HG02623 (cell line): ENCODE measurements at regions not wholly inside any gene's neighbourhood (a gene's known extent, or its start where the extent isn't known, plus 50 kb on each side); places are given as distances from the start of the nearest gene placed in this dataset.

Source experiments
- ATAC-seq: cut with Tn5 transposase; IDR thresholded peaks from one replicate; pipeline ENCODE4 v1.9.1; 2021; ENCODE audit warnings: moderate library complexity; ENCODE audit not compliant: unreplicated experiment

GRCh38 chr20:52289956-52290565, 98.5 kb upstream of the ZFP64 start:
- no peak for ATAC-seq

- ATAC-seq = no peak
Measured at GRCh38 chr20:52280407-52280806, 88.8 kb upstream of the ZFP64 start.

- ATAC-seq = no peak
Measured at GRCh38 chr20:52279706-52280105, 88.1 kb upstream of the ZFP64 start.

- no peak for ATAC-seq
Measured at GRCh38 chr20:52275181-52275691, 83.7 kb upstream of the ZFP64 start.

DNA sequence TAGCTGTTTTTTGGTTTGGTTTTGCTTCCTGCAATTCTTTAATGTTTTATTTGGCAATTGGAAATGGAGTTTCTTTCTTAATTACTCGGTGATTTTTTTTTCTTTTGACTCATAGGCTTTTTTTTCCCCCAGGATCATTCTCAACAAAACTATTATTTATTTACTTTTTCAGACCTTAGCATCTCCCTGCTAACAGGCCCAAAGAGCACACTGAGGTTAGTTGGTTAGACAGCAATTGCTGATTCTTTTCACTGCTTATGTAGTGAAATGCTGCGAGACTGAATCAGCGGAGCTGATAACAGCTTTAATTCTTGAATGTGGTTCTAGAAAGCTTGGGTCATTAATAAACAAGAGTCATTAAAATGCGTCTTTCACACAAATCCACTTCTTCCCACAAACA, 79.1 kb upstream of the ZFP64 start:
- no peak for ATAC-seq

GRCh38 chr20:52270001-52270606, 78.5 kb upstream of the ZFP64 start:
- no peak for ATAC-seq

GRCh38 chr20:52269321-52269720, 77.7 kb upstream of the ZFP64 start:
- ATAC-seq = no peak

- ATAC-seq = no peak
Measured at GRCh38 chr20:52268184-52268749, 76.7 kb upstream of the ZFP64 start.

DNA sequence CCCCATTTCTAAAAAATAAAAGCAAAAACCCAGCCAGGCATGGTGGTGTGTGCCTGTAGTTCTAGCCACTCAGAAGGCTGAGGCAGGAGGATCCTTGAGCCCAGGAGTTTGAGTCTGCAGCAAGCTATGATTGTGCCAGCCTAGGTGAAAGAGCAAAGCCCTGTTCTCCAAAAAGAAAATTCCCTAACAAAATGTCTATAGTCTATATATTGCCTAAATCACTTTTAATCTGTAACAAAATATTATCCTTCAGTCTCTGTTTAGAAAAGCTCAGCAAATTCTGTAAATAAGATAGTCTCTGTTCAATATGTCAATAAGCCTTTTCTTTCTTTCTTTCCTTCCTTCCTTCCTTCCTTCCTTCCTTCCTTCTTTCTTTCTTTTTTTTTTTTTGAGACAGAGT, 75.8 kb upstream of the ZFP64 start:
- no peak for ATAC-seq

DNA sequence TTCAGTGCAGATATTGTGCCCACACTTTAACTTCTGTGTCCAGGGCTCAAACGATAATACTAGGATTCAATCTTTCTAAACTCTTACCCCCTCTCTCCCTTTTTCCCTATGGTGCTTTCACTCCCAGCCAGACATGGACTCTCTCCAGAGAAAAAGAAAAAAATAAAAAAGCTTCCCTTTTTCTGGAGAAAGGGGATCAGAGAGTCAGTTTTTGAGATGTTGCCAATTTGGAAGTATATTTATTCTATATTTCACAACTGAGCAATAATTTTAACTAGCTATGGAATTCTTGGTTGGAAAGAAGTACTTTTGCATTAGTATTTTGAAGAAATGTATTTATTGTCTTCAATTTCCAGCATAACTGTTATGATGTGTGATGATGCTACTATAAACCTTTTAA, 72.2 kb upstream of the ZFP64 start:
- no peak for ATAC-seq

GRCh38 chr20:52261792-52262191, 70.2 kb upstream of the ZFP64 start:
- no peak for ATAC-seq

GRCh38 chr20:52259295-52259694, 67.7 kb upstream of the ZFP64 start:
- ATAC-seq = no peak

- ATAC-seq = no peak
Measured at GRCh38 chr20:52256454-52256853, 64.9 kb upstream of the ZFP64 start.

DNA sequence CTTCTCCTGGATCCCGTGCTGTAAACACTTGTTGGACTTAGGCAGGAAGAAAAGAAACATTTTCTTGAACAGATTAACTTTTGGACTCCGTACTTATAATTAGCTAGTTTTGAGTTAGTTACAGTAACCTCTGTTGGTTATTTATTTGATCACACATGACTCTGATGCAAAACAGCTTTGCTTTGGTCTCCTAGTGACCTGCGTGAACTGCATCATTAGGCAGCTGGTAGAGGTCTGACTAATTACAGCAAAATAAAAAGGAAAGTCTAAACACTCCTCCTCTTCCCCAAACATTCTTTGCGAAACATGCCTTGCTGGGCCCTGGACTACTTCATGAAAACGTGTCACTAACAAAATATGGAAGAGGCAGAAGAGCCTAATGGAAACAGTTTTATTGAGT, 61.1 kb upstream of the ZFP64 start:
- no peak for ATAC-seq

- ATAC-seq = no peak
Measured at GRCh38 chr20:52251827-52252226, 60.2 kb upstream of the ZFP64 start.

DNA sequence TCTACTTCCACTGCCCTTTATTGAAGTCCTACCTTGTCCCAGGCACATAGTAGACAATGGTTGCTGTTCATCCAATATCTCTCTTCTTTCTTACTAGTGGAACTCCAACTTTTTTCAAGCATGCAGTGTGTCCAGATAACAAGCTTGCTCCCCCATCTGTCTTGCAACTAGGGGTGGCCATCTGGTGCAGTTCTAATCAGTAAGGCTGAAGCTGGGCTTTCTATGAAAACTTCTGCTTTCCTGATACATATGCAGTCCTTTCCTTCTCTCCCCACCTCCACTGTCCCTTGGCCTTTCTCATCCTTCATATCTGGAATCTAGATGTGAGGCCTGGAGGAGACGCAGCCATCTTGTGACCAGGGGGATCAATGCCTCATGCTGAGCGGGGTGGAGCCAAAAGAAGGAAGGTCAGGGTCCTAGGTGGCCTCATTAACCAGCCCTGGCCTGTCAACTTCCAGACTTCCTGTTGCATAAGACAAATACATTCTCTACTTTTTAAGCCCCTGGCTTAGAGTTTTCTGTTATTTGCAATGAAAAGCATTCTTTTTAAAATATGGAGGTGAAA, 59.6 kb upstream of the ZFP64 start:
- no peak for ATAC-seq

- ATAC-seq = no peak
Measured at GRCh38 chr20:52247548-52247947, 56.0 kb upstream of the ZFP64 start.

DNA sequence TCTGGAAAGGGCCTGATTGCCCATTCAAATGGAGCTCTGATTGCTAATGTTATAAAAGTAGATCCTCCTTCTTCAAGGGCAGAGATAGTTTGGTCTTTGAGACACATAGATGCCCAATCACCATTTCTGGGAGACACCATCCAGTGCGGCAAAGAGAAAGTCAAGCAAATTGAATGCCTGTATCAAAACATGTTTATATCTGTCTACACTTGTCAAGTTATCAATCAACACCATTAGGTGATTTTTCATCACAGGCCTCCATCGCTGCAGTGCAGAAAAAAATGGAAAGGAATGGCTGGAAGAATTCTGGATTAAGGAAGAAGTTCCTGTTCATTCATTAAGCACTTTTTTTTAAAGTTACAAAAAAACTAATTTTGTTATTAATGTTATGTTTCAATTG, 54.8 kb upstream of the ZFP64 start:
- ATAC-seq = no peak

- no peak for ATAC-seq
Measured at GRCh38 chr20:52244702-52245101, 53.1 kb upstream of the ZFP64 start.

DNA sequence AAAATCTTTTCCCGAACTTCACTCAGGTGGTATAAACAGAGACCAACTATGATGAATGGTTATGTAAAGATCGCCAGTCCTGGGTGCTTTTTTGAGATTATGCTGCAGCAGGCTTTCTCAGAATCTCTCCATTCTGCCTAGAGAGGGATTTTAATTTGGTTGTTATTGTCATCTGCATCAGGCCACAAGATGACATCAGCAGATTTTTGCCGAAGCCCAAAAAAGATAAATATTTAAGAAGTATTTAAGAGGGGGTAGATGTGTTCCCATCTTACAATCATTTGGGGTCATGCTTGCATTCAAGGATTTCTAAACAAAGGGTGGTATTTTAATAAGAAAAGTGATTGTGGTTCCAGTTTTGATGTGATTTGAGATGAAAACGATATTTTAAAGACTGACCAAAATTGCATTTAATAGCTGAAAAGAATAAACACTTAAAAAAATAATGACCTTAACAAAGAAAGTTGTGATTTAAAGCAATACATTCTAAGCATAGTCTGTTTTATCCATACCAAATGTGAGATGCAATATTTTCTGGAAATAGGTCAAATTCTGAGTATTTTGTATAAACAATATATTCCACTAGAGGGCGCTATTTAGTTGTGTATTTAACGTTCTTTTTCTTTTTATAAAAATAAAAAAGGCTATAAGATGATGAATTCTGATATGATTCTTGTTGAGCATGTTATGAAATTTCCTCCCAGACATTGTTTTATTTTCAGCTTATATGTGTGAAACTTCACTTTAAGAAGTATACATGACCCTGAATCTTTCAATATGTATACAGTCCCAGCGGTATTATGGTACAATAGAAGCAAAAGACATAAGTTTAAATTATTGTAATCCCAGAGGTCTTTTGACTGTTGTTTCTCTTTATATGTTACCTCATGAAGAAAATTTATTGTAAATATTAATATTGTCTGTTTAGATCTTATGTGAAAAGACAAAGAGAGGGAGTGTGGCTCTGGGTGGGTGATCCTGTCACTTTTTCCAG, 51.0 kb upstream of the ZFP64 start:
- no peak for ATAC-seq
